Neural progenitor cell (in vitro differentiated cells): ENCODE measurements at regions not wholly inside any gene's neighbourhood (a gene's known extent, or its start where the extent isn't known, plus 50 kb on each side); places are given as distances from the start of the nearest gene placed in this dataset.

Experiments
- DNase-seq: peaks from one replicate; pipeline ENCODE4 v3.0.0-alpha.2; 2016; ENCODE audit warnings: low spot score
- H2AFZ ChIP-seq: fragments of 200-600 bp; sonication (generic); replicated peaks from 2 replicates; pipeline ENCODE4 v1.6.1; 2016; ENCODE audit warnings: antibody characterized with exemption
- H3F3A ChIP-seq: fragments of 200-600 bp; sonication (generic); 2 replicates; pipeline ENCODE4 v1.6.1; 2016; ENCODE audit warnings: antibody characterized with exemption, low read depth
- H3K27ac ChIP-seq: fragments of 200-600 bp; sonication (generic); 2 replicates; pipeline ENCODE4 v1.5.1; 2016; ENCODE audit warnings: mild to moderate bottlenecking
- H3K27me3 ChIP-seq: fragments of 200-600 bp; sonication (generic); 2 replicates; pipeline ENCODE4 v1.6.1; 2016; ENCODE audit warnings: mild to moderate bottlenecking, moderate library complexity
- H3K36me3 ChIP-seq: fragments of 200-600 bp; sonication (generic); 2 replicates; pipeline ENCODE4 v1.5.1; 2016
- H3K4me1 ChIP-seq: fragments of 200-600 bp; sonication (generic); 2 replicates; pipeline ENCODE4 v1.6.1; 2016; ENCODE audit warnings: mixed run types
- H3K4me2 ChIP-seq: fragments of 200-600 bp; sonication (generic); 2 replicates; pipeline ENCODE4 v1.6.1; 2016
- H3K4me3 ChIP-seq: fragments of 200-600 bp; sonication (generic); 2 replicates; pipeline ENCODE4 v1.5.1; 2016
- H3K79me2 ChIP-seq: fragments of 200-600 bp; sonication (generic); 2 replicates; pipeline ENCODE4 v1.6.1; 2016; ENCODE audit warnings: low read depth
- H3K9ac ChIP-seq: fragments of 200-600 bp; sonication (generic); 2 replicates; pipeline ENCODE4 v1.6.1; 2016
- H3K9me3 ChIP-seq: fragments of 200-600 bp; sonication (generic); 2 replicates; pipeline ENCODE4 v1.5.1; 2016; ENCODE audit warnings: low read depth
- H4K20me1 ChIP-seq: fragments of 200-600 bp; sonication (generic); 2 replicates; pipeline ENCODE4 v1.6.1; 2016; ENCODE audit warnings: low read depth
- H3K27ac Mint-ChIP-seq: 3 replicates; pipeline ENCODE4 v1.8.0; 2021; ENCODE audit warnings: mixed read lengths
- H3K27me3 Mint-ChIP-seq: 2 replicates; pipeline ENCODE4 v1.8.0; 2022; ENCODE audit warnings: low read depth, mild to moderate bottlenecking, inconsistent platforms, moderate library complexity, mixed read lengths; ENCODE audit not compliant: insufficient read depth
- H3K36me3 Mint-ChIP-seq: 3 replicates; pipeline ENCODE4 v1.8.0; 2021; ENCODE audit warnings: mixed read lengths
- H3K4me1 Mint-ChIP-seq: 3 replicates; pipeline ENCODE4 v1.8.0; 2021; ENCODE audit warnings: mixed read lengths
- H3K4me3 Mint-ChIP-seq: 3 replicates; pipeline ENCODE4 v1.8.0; 2021; ENCODE audit warnings: mild to moderate bottlenecking, moderate library complexity, mixed read lengths
- H3K9me3 Mint-ChIP-seq: 3 replicates; pipeline ENCODE4 v1.8.0; 2020; ENCODE audit warnings: mixed read lengths
- EZH2 ChIP-seq: fragments of 200-600 bp; sonication (generic); IDR thresholded peaks from 2 replicates; pipeline ENCODE4 v1.6.1; 2017; ENCODE audit warnings: antibody characterized with exemption, mild to moderate bottlenecking, moderate library complexity
- EZH2phosphoT487 ChIP-seq: fragments of 200-600 bp; sonication (generic); IDR thresholded peaks from 2 replicates; pipeline ENCODE4 v1.6.1; 2017; ENCODE audit warnings: antibody characterized with exemption
- TF ChIP-seq, protein P1 (sequence below): fragments of 200-600 bp; sonication (generic); IDR thresholded peaks from 2 replicates; pipeline ENCODE4 v1.5.1; 2017; ENCODE audit warnings: antibody characterized with exemption, mild to moderate bottlenecking

DNA sequence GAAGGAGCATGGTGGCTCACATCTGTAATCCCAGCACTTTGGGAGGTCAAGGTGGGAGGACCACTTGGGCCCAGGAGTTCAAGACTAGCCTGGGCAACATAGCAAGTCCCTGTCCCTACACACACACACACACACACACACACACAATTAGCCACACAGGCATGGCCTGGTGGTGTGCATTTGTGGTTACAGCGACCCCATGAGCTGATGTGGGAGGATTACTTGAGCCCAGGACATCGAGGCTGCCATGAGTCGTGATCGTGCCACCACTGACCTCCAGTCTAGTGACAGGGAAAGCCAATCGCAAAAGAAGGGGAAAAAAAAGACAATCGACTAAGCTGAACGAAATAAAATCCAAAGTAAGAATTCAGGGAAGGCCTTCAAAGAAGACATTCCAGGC lies 67.9 kb downstream of the TBX3 start:
- Histone ChIP-seq H3K4me1 (no peaks in the 10 kb centered on the region), H4K20me1 (no peaks in the 10 kb centered on the region), H3K27me3 (no peaks in the 10 kb centered on the region), H3K9me3 (no peaks in the 10 kb centered on the region), H3K79me2 (no peaks in the 10 kb centered on the region), H3K36me3 (no peaks in the 10 kb centered on the region), H3K4me2 (no peak overlapping the region), H3K27ac (no peak overlapping the region), H2AFZ (no peak overlapping the region), H3F3A (no peaks in the 10 kb centered on the region), H3K9ac (no peak overlapping the region), H3K4me3 (no peak overlapping the region)
- H3K9me3 Mint-ChIP-seq: no peaks in the 10 kb centered on the region
- no peak overlapping the region for H3K27ac Mint-ChIP-seq
- TF ChIP-seq EZH2phosphoT487 (no peak), EZH2 (no peak)
- TF ChIP-seq, protein P1, sequence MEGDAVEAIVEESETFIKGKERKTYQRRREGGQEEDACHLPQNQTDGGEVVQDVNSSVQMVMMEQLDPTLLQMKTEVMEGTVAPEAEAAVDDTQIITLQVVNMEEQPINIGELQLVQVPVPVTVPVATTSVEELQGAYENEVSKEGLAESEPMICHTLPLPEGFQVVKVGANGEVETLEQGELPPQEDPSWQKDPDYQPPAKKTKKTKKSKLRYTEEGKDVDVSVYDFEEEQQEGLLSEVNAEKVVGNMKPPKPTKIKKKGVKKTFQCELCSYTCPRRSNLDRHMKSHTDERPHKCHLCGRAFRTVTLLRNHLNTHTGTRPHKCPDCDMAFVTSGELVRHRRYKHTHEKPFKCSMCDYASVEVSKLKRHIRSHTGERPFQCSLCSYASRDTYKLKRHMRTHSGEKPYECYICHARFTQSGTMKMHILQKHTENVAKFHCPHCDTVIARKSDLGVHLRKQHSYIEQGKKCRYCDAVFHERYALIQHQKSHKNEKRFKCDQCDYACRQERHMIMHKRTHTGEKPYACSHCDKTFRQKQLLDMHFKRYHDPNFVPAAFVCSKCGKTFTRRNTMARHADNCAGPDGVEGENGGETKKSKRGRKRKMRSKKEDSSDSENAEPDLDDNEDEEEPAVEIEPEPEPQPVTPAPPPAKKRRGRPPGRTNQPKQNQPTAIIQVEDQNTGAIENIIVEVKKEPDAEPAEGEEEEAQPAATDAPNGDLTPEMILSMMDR: no peak
- H3K36me3 Mint-ChIP-seq: no peaks in the 10 kb centered on the region
- peaks cover 3% of the 10 kb centered on the region for H3K27me3 Mint-ChIP-seq
- H3K4me3 Mint-ChIP-seq: no peak overlapping the region
- H3K4me1 Mint-ChIP-seq: no peaks in the 10 kb centered on the region
- no peak for DNase-seq

DNA sequence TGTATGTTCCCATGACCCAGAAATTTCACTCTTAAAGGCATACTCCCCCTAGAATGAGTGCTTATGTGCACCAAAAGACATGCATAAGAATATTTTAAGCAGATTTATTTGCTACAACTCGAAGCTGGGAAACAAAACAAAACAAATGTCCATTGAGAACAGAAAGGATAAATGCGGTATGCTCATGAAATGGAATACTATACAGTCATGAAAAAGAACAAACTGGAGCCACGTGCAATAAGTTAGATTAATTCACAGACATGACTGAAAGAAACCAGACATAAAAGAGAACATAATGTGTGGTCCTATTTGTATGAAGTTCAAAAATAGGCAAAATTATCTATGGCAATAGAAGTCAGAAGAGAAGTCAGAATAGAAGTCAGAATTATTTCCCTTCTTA lies 69.9 kb downstream of the TBX3 start:
- H3K27ac Mint-ChIP-seq: no peak overlapping the region
- no peaks in the 10 kb centered on the region for H3K4me1 Mint-ChIP-seq

DNA sequence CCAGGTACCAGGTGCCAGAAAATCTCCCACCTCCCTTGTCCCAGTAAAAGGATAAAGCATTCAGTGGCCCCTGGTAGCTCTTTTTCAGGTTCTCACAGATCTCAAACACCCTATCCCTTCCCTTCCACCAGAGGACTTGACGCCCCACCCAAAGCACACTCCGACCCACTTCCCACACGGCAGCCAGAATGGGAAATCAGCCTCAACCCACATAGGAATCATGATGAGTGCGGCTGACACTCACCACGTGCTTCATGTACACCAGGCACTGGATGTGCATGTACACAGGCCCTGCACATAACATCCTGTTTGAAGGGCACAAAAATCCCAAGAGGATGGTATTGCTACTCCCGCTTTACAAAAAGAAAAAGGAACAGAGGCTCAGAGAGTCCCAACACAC lies 71.9 kb downstream of the TBX3 start:
- Histone ChIP-seq H3K4me2 (no peak overlapping the region), H2AFZ (no peak overlapping the region), H3K36me3 (no peaks in the 10 kb centered on the region), H3F3A (no peaks in the 10 kb centered on the region), H3K27ac (no peak overlapping the region), H3K4me3 (no peak overlapping the region), H3K9ac (no peak overlapping the region), H3K9me3 (no peaks in the 10 kb centered on the region), H3K27me3 (no peaks in the 10 kb centered on the region), H4K20me1 (no peaks in the 10 kb centered on the region), H3K4me1 (no peaks in the 10 kb centered on the region), H3K79me2 (no peaks in the 10 kb centered on the region)
- TF ChIP-seq EZH2: no peak
- Mint-ChIP-seq H3K36me3 (no peaks in the 10 kb centered on the region), H3K4me1 (no peaks in the 10 kb centered on the region), H3K27ac (no peak overlapping the region), H3K27me3 (no peaks in the 10 kb centered on the region), H3K9me3 (no peaks in the 10 kb centered on the region), H3K4me3 (no peak overlapping the region)
- DNase-seq: no peak

More for the DNA sequence above, 69.9 kb downstream of the TBX3 start:
- TF ChIP-seq EZH2phosphoT487: no peak
- TF ChIP-seq, protein P1: no peak
- TF ChIP-seq EZH2: no peak
- H3K9ac ChIP-seq: no peak overlapping the region
- no peak overlapping the region for H2AFZ ChIP-seq
- no peaks in the 10 kb centered on the region for H4K20me1 ChIP-seq
- H3K9me3 ChIP-seq: no peaks in the 10 kb centered on the region
- H3K27me3 Mint-ChIP-seq: no peaks in the 10 kb centered on the region
- no peaks in the 10 kb centered on the region for H3K79me2 ChIP-seq
- no peaks in the 10 kb centered on the region for H3K36me3 Mint-ChIP-seq
- no peak overlapping the region for H3K4me3 ChIP-seq
- no peak overlapping the region for H3K4me2 ChIP-seq
- no peaks in the 10 kb centered on the region for H3F3A ChIP-seq
- H3K4me1 ChIP-seq: no peaks in the 10 kb centered on the region
- H3K36me3 ChIP-seq: no peaks in the 10 kb centered on the region
- no peak for DNase-seq
- no peak overlapping the region for H3K27ac ChIP-seq
- no peaks in the 10 kb centered on the region for H3K9me3 Mint-ChIP-seq
- H3K27me3 ChIP-seq: no peaks in the 10 kb centered on the region
- no peak overlapping the region for H3K4me3 Mint-ChIP-seq

DNA sequence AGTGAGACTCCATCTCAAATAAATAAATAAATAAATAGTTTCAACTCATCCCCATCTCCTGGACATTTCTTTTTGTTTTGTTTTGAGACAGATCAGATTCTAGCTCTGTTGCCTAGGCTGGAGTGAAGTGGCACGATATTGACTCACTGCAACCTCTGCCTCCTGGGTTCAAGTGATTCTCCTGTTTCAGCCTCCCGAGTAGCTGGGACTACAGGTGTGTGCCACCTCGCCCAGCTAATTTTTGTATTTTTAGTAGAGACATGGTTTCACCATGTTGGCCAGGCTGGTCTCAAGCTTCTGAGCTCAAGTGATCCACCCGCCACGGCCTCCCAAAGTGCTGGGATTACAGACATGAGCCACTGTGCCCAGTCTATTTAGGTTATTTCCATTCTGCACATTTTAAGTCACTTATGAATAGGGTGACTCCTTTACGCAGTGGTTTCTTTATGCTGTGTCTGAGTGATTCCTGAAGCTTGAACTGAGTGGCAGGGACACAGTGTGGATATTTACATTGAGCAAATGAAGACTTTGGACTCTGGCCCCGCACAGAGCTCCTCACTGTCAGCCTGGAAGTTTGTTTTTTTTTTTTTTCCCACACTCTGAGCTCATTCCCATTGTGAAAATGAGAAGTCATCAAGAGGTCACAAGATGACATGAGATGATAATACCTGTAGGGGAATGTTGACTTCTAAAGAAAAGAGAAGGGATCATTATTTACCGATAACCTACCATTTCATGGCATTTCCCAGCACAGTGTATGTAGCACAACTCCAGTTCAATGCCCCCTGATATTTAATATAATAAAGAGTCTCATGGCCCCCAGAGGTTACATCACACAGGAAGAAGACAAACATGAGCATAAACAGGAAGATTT lies 72.6 kb downstream of the TBX3 start:
- no peak overlapping the region for H3K4me2 ChIP-seq
- H3K9me3 ChIP-seq: no peaks in the 10 kb centered on the region
- H3K4me3 ChIP-seq: no peak overlapping the region
- no peaks in the 10 kb centered on the region for H3K36me3 ChIP-seq
- Mint-ChIP-seq H3K9me3 (no peaks in the 10 kb centered on the region), H3K36me3 (no peaks in the 10 kb centered on the region), H3K4me1 (no peaks in the 10 kb centered on the region), H3K27me3 (no peaks in the 10 kb centered on the region), H3K4me3 (no peak overlapping the region), H3K27ac (no peak overlapping the region)
- no peaks in the 10 kb centered on the region for H3K79me2 ChIP-seq
- H3K27ac ChIP-seq: no peak overlapping the region
- no peak overlapping the region for H2AFZ ChIP-seq
- no peaks in the 10 kb centered on the region for H3F3A ChIP-seq
- H3K9ac ChIP-seq: no peak overlapping the region
- no peaks in the 10 kb centered on the region for H3K27me3 ChIP-seq
- DNase-seq: no peak
- no peaks in the 10 kb centered on the region for H4K20me1 ChIP-seq
- TF ChIP-seq, protein P1: no peak
- TF ChIP-seq EZH2phosphoT487 (no peak), EZH2 (no peak)
- no peaks in the 10 kb centered on the region for H3K4me1 ChIP-seq
